COR-L47 (cell line): ENCODE measurements at regions not wholly inside any gene's neighbourhood (a gene's known extent, or its start where the extent isn't known, plus 50 kb on each side); places are given as distances from the start of the nearest gene placed in this dataset.

Source experiments
- DNase-seq: peaks from one replicate; lab custom pipeline; 2025; lab: John Stamatoyannopoulos, UW

DNA sequence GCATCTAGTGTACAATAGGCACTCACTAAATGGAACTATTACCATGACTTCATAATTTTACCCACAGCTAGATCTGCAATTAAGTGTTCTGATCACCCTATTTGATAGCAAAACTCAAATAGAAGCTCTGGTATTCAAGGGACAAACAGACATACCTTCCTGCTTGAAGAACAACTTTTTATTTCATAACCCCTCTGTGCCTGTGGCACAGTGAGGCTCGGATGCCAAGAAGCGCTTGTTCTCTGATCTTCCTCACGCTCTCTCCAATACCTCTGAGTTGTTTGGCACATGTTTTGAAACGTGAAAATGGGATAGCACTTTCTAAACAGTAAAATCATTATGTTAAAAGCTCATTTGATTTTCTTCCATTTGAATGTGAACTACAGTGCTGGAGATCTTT lies 232.0 kb downstream of the KLF5 start:
- DNase-seq: no peak

DNA sequence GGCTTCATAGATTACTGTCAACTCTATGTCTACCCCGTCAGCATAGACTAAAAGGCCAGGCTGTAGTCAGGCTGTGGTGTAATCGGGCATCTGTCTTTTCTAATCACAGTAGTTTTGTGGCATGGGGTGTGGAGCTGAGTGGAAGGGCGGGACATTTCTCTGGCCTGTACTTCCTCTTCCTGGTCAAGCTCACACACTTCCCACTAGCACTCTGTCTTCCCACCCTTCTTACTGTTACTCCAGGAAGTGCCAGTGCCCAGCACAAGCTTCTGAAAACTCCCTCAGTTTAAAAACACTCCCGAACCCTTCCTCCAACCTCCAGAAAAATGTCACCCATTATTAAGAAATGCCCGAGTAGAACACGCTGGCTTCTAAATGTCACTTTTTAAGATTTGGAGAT lies 229.8 kb downstream of the KLF5 start:
- no peak for DNase-seq

DNA sequence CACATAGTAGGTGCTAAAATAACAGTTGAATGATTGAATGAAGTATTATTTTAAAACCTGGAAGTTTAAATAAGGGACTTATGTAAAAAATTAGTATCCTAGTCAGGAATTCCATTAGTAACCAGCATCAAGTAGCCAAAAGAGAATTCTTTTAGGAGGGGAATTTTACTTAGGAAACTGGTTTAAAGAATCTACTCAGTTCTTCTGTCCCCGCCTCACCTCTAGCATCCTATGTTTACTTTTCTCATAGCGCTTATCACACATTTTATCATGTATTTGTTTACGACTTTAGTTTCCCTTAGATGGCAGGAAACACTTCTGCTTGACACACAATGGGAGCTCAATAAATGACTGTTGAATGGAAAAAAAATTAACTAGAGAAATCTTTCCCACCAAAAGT lies 229.0 kb downstream of the KLF5 start:
- no peak for DNase-seq

DNA sequence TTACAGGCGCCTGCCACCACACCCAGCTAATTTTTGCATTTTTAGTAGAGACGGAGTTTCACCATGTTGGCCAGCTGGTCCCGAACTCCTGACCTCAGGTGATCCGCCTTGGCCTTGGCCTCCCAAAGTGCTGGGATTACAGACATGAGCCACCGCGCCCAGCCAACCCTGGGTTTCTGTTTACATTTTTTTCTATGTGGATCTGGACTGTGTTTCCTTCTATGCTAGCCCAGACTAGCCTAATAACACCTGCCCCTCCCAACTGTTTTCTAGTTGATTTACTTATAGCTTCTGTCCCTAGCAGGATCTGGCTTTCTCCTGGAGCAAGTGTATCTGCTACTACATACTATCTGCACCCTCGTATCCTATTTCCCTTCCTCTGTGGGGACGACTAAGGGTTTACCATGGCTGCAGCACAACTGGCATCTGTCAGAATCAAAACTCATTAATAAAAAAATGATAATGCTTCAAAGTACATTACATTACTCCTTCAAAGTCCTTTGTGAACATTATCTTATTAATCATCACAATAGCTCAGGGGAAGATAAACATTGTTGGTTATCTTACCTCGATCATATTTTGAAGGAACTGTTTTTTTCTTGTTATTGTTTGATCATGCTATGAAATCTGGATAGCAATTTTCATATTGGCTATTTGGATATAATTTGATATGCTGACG lies 228.3 kb downstream of the KLF5 start:
- DNase-seq: no peak

DNA sequence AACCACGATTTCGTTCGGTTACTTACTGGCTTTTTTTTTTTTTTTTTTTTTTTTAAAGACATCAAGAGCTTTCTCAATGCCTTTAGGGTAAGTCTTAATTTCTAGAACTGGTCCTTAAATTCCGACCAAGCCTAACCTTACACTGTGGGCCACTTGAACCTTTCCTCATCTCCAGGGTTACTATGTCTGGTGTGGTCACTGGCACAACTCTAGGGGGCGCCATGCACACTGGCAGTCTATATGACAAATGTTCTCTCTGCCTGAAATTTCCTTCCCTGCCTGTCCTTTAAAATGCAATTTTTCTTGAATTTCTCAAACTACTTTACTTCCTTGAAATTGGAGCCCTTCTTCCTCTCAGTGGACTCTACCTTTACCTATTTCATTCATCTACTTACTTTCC lies 227.4 kb downstream of the KLF5 start:
- DNase-seq: no peak

DNA sequence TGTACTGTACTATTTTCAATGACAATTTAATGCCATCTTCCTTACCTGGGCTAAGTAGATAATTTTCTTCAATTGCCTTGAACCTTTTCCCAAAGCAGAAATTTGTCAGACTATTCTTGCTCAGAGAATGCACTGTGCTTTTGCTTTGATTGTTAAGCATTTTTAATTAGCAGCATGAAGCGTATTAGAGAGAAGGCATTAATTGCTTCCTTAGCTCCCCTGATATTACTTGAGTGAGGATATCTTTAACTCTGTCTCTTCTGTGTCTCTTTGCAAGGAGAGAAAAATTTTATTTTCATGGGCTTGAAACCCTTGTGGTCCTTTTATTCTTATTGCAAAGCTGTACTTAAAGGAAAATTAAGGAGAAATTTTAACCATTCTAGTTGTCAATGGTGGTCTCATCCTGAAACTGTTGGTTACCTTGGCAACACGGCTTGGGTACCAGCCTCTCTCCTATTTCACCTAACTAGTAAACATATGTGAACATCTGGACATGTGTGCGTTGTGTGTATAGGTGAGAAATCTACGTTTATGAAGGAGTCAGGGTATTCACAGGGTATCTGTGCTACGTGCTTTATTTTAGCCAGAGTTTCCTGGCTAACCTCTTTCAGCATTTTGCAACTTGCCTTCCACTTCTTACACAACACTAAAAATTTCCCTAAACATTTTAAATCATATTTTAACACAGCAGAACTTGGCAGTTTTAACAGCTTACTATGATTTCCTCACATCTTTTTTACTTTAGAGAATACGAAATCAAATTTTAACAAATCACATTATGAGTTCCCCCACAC lies 225.5 kb downstream of the KLF5 start:
- no peak for DNase-seq

DNA sequence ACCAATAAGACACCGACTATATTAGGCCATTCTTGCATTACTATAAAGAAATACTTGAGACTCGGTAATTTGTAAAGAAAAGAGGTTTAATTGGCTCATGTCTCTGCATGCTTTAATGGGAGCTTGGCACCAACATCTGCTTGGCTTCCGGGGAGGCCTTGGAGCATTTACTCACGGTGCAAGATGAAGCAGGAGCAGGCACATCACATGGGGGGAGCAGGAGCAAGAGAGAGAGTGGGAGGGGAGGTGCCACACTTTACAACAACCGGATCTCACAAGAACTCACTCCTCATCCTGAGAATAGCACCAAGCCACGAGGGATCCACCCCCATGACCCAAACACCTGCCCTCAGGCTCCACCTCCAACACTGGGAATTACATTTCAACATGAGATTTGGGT lies 224.8 kb downstream of the KLF5 start:
- DNase-seq: no peak

DNA sequence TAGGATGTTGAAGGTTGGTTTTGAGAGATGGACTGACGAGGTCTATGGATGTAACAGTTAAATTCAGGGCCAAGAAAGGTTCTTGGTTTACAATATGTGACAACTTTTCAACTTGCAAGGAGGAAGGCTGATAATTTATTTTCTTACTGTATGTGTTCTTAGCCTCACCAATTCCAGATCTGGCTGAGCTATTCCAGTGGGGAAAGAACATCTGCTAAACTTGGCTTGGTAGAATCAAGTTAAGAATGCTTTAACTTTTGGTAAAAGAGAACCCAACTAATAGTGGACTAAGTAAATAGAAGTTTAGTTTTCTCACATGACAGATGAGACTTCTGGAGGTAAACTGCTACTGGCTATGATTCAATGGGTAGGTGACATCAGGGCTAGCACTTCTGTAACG lies 222.9 kb downstream of the KLF5 start:
- no peak for DNase-seq

DNA sequence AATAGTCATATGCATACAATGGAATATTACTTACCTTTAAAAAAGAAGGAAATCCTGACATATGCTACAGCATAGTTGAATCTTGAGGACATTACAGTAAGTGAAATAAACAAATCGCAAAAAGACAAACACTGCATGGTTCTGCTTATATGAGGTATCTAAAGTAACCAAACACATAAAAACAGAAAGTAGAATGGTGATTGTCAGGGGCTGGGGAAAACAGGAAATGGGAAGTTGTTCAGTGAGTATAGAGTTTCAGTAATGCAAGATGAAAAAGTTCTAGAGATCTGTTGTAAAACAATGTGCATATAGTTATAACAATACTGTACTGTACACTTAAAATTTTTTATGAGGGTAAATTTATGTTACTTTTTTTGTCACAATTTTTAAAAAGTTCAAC lies 219.4 kb downstream of the KLF5 start:
- no peak for DNase-seq

DNA sequence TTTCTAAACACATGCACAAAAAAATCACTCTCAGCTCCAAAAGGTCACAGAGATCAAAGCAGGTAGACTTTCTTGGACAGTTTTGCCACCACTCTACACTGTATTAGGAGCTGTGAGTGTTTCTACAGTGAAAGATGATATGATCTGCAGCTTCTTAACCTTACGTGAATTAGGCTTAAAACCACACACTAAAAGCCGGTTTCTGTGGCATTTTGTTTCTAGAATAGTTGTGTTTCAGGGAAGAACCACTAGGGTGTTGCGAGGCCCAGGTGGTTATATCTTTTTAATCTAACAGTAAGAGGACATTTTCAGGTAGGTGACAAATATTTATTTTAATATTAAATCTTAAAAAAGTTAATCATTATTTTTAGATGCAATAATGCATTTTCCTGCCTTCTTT lies 216.4 kb downstream of the KLF5 start:
- DNase-seq: no peak

DNA sequence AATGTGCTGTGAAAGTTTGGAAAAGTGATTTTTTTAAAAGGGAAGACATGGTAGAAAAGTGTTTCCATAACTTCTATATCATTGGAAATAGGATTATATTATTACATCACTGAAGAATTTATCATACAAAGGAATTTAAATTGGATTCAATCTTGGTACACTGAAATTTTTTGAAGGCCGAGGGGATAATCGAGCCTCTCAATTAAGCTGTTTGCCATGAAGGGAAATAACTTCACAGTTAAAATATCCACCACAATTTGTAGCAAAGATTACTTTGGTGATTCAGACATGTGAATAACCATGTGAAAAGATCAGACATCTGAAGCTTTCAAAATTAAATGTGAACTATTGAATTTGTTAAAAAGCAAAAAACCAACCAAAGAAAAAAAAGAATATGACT lies 215.3 kb downstream of the KLF5 start:
- DNase-seq: no peak

DNA sequence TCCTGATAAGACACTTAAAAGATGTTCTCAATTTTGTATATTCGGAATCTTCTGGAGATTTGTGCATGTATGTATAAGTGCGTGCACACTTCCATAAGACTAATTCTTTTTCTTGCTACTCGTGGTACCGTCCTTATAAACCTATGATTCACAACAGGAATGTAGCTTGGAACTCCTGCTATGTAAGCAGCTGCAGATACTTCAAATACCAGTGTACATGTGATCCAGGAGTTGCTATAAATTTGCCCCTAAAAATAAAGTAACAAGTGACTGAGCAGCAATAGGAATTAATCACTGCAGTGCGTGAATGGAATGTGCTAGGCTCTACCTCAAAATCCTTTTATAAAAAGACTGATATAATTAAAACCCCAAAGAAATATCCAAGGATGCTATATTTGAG lies 214.9 kb downstream of the KLF5 start:
- no peak for DNase-seq

DNA sequence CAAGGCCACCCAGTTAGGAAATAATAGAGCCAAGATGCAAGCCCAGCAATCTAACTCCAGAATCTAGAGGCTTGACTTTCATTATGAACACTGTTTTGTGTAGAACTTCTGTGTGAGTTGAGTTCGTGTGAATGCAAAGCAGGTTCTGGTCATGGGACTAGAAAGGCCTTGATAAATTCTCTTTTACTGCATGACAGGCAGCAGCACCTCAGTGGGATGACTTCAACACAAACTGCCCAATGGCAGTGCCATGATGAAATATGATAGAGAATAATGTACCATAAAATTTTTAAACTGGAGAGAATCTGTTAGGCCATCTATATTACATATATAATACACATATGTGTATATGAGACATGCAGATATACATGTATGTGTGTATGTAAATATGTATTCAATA lies 214.5 kb downstream of the KLF5 start:
- DNase-seq: no peak

DNA sequence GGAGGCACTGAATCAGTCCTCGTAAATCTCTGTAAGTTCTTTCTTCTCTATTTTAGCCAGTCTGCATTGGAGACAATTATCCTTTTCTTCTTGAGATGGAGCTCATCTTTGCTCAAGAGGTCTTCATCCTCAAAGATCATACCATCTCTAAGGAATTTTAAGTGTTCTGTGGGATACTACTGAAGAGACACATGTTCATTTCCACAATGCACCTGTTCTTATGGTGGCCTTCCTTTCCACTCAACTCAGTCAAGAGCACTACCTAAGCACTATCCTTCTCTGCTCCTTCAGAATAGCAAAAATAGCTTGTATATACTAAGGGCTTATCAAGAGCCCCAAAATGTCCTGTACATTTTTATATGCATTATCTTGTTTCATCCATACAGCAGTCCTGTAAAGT lies 214.0 kb downstream of the KLF5 start:
- DNase-seq: no peak

DNA sequence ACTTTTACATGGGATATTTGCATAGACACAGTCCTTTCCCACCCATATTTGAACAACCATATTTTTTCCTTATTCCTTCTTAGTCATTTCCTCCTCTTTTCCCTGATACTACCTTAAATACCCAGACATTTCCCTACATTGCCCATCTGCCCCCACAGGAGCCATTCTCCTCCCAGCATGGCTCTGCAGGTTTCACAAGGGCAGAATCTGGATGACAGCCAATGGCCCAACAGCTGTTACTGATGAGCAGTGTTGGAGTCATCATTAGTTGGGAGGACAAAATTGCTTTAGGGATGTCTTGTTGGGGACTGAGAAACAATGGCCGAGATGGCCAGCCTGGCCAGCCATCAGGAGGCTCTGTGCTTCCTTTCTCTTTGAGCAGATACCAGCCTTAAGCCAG lies 209.5 kb downstream of the KLF5 start:
- DNase-seq: peak; percentile 90

DNA sequence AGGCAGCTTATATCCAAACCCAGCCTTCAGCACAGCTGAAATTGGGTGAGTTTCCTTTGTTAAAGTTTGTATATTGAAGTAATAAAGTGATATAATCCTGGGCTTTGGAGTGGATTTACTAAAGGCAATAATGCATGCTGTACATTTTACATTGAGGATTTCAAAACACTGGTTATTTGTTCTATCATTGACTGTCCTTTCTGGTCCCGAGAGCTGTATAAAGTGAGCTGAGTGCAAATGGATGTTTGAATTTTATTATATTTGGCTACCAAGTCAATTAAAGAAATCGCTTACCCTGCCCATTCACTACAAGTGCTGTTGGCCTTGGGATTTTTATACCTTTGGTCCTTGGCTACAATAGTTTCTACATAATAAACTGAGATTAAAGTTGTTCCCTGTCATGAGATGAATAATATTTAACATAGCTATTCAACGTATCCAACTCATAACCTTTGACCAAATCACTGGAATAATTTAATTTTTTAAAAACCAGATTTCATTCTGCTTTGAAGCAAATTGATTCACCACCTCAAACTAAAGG lies 207.9 kb downstream of the KLF5 start:
- DNase-seq: no peak

DNA sequence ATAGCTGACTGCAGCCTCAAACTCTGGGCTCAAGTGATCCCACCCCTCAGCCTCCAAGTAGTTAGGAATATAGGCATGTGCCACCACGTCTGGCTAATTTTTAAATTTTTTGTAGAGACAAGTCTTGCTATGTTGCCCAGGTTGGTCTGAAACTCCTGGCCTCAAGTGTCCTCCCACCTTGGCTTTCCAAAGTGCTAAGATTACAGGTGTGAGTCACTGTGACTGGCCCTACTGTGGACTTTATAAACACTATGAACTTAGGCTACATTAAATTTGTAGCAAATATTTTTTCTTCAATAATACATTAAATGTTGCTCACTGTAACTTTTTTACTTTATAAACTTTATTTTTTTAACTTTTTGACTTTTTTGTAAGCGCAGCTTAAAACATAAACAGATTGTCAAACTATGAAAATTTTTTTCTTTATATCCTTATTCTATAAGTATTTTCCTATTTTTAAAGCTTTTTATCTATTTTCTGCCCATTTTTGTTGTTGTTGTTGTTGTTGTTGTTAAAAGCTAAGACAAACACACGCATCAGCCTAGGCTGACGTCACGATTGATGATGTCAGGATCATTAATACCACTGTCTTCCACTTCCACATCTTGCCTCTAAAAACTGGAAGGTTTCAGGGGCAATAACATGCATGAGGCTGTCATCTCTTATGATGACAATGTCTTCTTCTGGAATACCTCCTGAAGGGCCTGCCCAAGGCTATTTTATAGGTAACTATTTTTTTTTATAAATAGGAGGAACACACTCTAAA lies 204.2 kb downstream of the KLF5 start:
- no peak for DNase-seq

DNA sequence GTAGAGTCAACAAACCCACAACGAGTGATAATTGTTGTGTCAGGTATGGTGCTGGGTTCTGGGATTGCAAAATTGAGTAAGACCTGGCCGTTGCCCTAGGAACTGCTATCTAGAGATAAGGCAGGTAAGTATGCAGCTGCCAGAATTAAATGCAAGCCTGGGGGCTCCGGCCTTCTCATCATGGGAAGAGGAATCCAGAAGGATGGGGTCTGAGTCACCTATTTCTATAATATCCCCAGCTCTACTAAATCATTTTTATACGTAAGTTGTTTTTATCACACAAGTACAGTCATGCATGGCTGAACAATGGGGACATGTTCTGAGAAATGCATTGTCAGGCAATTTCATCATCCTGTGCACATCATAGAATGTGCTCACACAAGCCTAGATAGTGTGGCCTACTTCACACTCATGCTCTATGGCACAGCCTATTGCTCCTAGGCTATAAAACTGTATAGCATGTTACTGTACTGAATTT lies 203.0 kb downstream of the KLF5 start:
- no peak for DNase-seq

DNA sequence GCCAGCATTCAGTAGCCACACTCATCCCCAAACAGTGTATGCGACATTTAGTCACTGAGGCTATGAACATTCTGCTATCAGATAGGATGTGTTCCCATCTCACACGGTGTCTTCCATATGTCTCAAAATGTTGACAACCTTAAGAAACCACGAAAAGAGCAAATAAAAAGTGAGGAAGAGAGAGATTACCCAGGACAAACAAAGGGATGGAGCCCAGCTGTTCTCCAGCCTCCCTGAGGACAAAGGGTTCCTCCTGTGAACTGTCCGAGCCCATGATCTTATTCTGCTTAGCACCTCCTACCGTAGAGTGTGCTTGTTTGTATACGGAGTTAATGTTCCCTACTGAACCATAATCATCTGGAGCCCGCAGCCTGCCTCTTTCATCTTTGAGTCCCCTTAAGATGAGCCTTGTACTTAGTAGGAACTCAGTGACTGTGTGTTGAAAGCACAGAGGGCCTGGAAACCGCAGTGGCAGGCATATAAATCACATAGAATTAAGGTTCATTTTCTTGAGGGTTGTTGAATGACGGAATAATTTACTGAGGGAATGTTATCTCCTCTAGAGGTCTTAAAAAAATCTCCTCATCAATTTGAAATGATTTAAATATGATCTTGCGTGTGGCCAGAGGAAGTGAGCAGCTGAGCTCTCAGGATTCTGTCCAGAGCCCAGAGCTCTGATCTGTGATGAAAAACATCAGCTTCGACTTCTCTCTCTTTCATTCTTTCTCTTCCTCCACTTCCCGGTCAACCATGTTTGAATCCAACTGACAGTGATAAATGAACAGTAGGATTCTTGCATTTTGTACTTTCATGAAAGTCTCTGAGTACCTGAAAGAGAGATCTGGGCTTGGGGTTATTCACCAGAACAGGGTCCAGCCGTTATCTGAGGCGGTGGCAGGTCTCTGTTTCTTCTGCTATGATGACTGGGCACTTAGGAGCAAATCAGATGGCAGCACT lies 200.5 kb downstream of the KLF5 start:
- DNase-seq: no peak

DNA sequence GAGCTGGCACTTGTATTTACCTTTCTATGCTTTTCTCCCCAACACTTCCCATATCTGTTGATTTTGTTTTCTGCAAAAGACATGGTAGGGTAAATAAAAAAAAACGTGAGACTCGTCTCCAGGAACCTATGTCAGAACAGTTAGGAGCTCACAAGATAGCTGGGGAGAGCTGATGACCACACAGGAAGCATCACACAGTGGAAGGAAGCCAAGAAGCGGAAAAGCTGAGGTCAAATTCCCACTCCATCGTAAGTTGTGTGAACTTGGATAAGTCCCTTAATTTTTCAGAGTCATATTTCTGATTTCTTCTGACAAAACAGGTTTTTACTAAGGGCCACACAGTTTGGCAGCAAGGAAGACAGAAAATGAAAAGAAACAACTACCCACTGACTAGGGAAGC lies 199.6 kb downstream of the KLF5 start:
- DNase-seq: no peak

DNA sequence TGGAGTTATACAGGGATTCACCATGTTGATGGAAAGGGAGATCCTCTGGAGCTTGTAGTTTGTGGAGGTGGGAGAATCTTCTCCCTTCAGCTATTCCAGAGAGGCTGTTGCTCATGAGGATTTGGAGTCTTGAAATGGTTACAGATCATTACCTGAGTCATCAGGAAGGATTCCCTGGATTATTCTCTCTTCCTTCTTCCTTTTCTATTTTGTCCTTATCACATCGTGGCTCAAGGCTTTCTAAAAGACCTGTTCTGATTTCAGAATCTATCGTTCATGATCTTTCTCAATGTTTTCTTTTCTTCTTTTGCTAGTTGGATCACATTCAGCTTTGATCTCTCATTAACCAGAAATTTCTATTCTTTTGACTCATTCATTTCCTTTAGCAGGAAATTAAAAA lies 196.0 kb downstream of the KLF5 start:
- no peak for DNase-seq
